ENCODE measurements at regions not wholly inside any gene's neighbourhood (a gene's known extent, or its start where the extent isn't known, plus 50 kb on each side); places are given as distances from the start of the nearest gene placed in this dataset.

- TF ChIP-seq ZBTB7A (tag by site-specific recombination; IDR thresholded peaks at IDR 0.05; ENCODE audit: low read depth) (no peak), MEIS1 (CRISPR knock-in tag; IDR thresholded peaks at IDR 0.05; ENCODE audit: borderline replicate concordance) (no peak), ZNF148 (tag by site-specific recombination; IDR thresholded peaks at IDR 0.05; ENCODE audit: borderline replicate concordance) (no peak), ZNF23 (tag by site-specific recombination; IDR thresholded peaks at IDR 0.05; ENCODE audit: borderline replicate concordance) (no peak), ZNF2 (tag by site-specific recombination; IDR thresholded peaks at IDR 0.05) (no peak)
- TF ChIP-seq, protein P1, sequence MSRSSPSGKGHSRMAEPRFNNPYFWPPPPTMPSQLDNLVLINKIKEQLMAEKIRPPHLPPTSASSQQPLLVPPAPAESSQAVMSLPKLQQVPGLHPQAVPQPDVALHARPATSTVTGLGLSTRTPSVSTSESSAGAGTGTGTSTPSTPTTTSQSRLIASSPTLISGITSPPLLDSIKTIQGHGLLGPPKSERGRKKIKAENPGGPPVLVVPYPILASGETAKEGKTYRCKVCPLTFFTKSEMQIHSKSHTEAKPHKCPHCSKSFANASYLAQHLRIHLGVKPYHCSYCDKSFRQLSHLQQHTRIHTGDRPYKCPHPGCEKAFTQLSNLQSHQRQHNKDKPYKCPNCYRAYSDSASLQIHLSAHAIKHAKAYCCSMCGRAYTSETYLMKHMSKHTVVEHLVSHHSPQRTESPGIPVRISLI (tag by site-specific recombination; IDR thresholded peaks at IDR 0.05) = no peak
Measured at GRCh38 chr13:55682776-55683175, 1457.9 kb upstream of the PRR20A start (continued).

GRCh38 chr13:55705526-55705925 lies 1435.2 kb upstream of the PRR20A start:
- H3K4me3 ChIP-seq (ENCODE audit: low read depth, low read length) = no peak overlapping the region
- POLR2A ChIA-PET = no interaction called here
- no peaks in the 10 kb centered on the region for H3K36me3 ChIP-seq (ENCODE audit: control insufficient read depth in 2 of 2, insufficient read depth in 1 of 2, low read length in 2 of 2)
- CTCF ChIA-PET = no interaction called here
- H3K9me3 ChIP-seq (ENCODE audit: control insufficient read depth, insufficient read depth, low read depth, low read length) = no peaks in the 10 kb centered on the region
- H3K27ac ChIP-seq (ENCODE audit: extremely low read depth, low read depth, low read length) = no peak overlapping the region
- no peaks in the 10 kb centered on the region for H3K4me1 ChIP-seq (ENCODE audit: control insufficient read depth, insufficient read depth, low read length)
- TF ChIP-seq MYNN (tag by site-specific recombination; IDR thresholded peaks at IDR 0.05; ENCODE audit: borderline replicate concordance) (no peak), ZFP41 (tag by site-specific recombination; IDR thresholded peaks at IDR 0.05; ENCODE audit: borderline replicate concordance) (no peak), TRIM28 (IDR thresholded peaks at IDR 0.05; ENCODE audit: borderline replicate concordance, low read length) (no peak), MZF1 (tag by site-specific recombination; IDR thresholded peaks at IDR 0.05; ENCODE audit: borderline replicate concordance) (no peak), ZFHX2 (tag by site-specific recombination; conservative IDR thresholded peaks at IDR 0.05) (no peak), BCL11A (tag by site-specific recombination; IDR thresholded peaks at IDR 0.05; ENCODE audit: low read depth) (no peak), ZNF626 (tag by site-specific recombination; IDR thresholded peaks at IDR 0.05) (no peak), ZBTB7A (tag by site-specific recombination; IDR thresholded peaks at IDR 0.05; ENCODE audit: low read depth) (no peak), ZFP37 (tag by site-specific recombination; IDR thresholded peaks at IDR 0.05) (no peak), ZNF223 (tag by site-specific recombination; IDR thresholded peaks at IDR 0.05) (no peak), ZNF544 (tag by site-specific recombination; IDR thresholded peaks at IDR 0.05) (no peak), KLF16 (tag by site-specific recombination; IDR thresholded peaks at IDR 0.05) (no peak), ZNF560 (tag by site-specific recombination; IDR thresholded peaks at IDR 0.05; ENCODE audit: borderline replicate concordance) (no peak), ZNF629 (tag by site-specific recombination; IDR thresholded peaks at IDR 0.05) (no peak)
- TF ChIP-seq, protein P2, sequence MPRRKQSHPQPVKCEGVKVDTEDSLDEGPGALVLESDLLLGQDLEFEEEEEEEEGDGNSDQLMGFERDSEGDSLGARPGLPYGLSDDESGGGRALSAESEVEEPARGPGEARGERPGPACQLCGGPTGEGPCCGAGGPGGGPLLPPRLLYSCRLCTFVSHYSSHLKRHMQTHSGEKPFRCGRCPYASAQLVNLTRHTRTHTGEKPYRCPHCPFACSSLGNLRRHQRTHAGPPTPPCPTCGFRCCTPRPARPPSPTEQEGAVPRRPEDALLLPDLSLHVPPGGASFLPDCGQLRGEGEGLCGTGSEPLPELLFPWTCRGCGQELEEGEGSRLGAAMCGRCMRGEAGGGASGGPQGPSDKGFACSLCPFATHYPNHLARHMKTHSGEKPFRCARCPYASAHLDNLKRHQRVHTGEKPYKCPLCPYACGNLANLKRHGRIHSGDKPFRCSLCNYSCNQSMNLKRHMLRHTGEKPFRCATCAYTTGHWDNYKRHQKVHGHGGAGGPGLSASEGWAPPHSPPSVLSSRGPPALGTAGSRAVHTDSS (tag by site-specific recombination; IDR thresholded peaks at IDR 0.05) = no peak
- TF ChIP-seq, protein P3, sequence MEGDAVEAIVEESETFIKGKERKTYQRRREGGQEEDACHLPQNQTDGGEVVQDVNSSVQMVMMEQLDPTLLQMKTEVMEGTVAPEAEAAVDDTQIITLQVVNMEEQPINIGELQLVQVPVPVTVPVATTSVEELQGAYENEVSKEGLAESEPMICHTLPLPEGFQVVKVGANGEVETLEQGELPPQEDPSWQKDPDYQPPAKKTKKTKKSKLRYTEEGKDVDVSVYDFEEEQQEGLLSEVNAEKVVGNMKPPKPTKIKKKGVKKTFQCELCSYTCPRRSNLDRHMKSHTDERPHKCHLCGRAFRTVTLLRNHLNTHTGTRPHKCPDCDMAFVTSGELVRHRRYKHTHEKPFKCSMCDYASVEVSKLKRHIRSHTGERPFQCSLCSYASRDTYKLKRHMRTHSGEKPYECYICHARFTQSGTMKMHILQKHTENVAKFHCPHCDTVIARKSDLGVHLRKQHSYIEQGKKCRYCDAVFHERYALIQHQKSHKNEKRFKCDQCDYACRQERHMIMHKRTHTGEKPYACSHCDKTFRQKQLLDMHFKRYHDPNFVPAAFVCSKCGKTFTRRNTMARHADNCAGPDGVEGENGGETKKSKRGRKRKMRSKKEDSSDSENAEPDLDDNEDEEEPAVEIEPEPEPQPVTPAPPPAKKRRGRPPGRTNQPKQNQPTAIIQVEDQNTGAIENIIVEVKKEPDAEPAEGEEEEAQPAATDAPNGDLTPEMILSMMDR (tag by site-specific recombination; IDR thresholded peaks at IDR 0.05) = no peak
- TF ChIP-seq, protein P4, sequence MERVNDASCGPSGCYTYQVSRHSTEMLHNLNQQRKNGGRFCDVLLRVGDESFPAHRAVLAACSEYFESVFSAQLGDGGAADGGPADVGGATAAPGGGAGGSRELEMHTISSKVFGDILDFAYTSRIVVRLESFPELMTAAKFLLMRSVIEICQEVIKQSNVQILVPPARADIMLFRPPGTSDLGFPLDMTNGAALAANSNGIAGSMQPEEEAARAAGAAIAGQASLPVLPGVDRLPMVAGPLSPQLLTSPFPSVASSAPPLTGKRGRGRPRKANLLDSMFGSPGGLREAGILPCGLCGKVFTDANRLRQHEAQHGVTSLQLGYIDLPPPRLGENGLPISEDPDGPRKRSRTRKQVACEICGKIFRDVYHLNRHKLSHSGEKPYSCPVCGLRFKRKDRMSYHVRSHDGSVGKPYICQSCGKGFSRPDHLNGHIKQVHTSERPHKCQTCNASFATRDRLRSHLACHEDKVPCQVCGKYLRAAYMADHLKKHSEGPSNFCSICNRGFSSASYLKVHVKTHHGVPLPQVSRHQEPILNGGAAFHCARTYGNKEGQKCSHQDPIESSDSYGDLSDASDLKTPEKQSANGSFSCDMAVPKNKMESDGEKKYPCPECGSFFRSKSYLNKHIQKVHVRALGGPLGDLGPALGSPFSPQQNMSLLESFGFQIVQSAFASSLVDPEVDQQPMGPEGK (tag by site-specific recombination; IDR thresholded peaks at IDR 0.05) = no peak
- TF ChIP-seq, protein P1 (tag by site-specific recombination; IDR thresholded peaks at IDR 0.05) = no peak
- TF ChIP-seq, protein P5, sequence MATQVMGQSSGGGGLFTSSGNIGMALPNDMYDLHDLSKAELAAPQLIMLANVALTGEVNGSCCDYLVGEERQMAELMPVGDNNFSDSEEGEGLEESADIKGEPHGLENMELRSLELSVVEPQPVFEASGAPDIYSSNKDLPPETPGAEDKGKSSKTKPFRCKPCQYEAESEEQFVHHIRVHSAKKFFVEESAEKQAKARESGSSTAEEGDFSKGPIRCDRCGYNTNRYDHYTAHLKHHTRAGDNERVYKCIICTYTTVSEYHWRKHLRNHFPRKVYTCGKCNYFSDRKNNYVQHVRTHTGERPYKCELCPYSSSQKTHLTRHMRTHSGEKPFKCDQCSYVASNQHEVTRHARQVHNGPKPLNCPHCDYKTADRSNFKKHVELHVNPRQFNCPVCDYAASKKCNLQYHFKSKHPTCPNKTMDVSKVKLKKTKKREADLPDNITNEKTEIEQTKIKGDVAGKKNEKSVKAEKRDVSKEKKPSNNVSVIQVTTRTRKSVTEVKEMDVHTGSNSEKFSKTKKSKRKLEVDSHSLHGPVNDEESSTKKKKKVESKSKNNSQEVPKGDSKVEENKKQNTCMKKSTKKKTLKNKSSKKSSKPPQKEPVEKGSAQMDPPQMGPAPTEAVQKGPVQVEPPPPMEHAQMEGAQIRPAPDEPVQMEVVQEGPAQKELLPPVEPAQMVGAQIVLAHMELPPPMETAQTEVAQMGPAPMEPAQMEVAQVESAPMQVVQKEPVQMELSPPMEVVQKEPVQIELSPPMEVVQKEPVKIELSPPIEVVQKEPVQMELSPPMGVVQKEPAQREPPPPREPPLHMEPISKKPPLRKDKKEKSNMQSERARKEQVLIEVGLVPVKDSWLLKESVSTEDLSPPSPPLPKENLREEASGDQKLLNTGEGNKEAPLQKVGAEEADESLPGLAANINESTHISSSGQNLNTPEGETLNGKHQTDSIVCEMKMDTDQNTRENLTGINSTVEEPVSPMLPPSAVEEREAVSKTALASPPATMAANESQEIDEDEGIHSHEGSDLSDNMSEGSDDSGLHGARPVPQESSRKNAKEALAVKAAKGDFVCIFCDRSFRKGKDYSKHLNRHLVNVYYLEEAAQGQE (tag by site-specific recombination; IDR thresholded peaks at IDR 0.05) = no peak
